Left forelimb (tissue), 1 donor: ENCODE measurements at regions not wholly inside any gene's neighbourhood (a gene's known extent, or its start where the extent isn't known, plus 50 kb on each side); places are given as distances from the start of the nearest gene placed in this dataset.

ENCODE experiments used
- DNase-seq: peaks from one replicate; pipeline ENCODE4 v3.0.0-alpha.2; 2018; ENCODE audit warnings: low spot score

DNA sequence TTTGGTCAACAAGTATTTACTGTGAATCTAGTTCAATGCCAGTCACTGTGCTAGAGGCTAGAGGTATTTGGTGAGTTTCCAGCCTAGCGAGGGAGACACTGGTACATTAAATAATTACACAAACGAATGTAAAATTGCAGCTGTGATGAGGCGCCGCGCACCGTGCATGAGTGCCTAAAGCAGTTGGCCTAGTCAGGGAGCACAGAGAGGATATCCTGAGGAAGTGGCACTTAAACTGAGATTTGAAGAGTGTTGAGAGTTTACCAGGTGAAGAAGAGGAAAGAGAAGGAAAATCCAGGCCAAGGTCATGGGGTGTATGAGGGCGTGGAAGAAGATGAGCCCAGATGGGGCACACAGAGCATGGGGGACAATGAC, 157.6 kb upstream of the NDUFV2 start:
- no peak for DNase-seq

DNA sequence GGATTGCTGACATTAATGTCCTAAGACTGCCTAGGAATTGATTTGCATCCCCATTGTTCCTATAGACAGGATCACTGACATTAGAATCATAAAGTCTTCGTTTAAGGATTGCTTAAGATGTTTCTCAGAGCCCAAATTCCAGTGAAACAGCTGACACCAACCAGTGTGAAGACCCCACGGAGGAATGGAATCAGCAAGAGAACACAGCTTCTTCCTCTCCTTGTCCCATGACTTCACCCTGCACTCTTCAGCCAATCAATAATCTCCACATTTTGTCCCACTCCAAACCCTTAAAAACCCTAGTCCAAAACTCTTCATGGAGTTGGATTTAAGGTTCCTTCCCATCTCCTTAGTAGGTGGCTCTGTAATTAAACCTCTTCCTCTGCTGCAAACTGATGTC, 157.0 kb upstream of the NDUFV2 start:
- DNase-seq, result no peak

DNA sequence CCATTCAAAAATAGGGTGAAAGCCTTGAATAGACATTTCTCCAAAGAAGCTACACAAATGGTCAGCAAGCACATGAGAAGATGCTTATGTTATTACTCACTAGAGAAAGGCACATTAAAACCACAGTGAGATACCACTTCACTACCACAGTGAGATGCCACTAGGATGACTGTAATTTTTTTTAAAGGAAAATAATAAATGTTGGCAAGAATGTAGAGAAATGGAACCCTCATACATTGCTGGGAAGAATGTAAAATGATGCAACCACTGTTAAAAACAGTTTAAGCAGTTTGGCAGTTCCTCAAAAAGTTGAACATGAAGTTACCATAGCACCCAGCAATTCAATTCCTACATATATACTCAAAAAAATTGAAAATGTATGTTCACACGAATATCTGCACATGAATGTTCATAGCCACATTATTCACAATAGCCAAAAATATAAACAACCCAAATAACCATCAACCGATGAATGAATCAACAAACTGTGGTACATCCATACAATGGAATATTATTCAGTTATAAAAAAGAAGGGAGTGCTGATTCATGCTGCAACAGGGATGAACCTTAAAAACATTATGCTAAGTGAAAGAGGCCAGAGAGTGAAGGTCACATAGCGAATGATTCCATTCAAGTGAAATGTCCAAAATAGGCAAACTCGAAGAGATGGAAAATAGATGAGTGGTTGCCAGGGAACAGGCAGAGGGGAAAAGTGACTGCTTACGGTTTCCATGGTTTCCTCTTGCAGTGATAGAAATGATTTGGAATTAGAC, 156.2 kb upstream of the NDUFV2 start:
- DNase-seq, result no peak

DNA sequence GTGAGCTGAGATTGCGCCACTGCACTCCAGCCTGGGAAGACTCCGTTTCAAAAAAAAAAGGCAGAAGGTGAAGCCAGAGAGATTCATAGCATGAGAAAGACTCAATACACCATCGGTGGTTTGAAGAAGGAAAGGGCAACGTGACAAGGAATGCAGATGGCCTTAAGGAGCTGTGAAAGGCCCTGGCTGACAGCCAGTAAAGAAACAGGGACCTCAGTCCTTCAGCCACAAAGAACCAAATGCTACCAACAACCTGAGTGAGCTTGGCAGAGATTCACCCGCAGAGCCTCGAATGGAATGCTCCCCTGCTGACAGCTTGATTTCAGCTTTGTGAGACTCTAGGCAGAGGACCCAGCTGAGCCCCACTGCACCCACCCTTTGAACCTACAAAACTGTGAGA, 154.9 kb upstream of the NDUFV2 start:
- DNase-seq, result no peak

GRCh38 chr18:8948011-8948410, 154.5 kb upstream of the NDUFV2 start:
- DNase-seq, result no peak

- no peak for DNase-seq
Observed at GRCh38 chr18:8948471-8949149, 153.9 kb upstream of the NDUFV2 start.

DNA sequence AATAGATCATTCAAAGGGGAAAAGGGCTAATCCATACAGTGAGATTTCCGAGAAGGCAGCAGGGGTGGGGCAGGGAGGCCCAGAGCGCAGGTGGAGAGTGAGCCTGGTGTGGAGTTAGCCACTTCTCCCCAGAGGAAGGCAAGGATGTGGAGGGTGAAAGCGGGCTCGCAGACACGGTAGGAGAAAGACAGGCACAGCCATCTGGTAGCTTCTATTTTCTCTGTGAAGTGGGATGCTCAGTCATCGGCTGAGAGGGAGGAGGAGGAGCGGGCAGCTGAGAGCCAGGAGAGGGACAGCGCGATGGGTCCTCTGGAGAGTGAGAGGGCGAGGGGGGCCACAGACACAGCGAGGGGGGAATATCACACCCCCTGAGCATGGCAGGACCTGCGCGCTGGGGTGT, 153.3 kb upstream of the NDUFV2 start:
- DNase-seq, result no peak

DNA sequence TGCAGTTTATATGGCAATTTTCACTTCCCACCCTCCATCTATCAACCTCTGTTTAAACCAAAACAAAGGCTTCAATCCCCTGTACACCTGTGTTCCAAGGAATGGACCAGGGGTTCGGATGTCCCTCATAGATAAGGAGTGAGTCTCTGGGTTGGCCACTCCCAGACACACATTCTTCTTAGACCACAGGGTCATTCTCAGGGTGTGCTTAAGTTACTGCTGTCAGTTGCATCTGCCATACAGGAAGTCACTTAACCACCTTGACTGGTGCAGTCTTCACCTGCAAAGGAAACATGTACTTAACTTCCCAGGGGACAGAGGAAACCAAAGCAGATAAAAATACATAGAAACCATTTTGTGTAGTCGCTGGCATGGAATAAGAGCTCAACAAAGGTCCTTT, 151.0 kb upstream of the NDUFV2 start:
- DNase-seq, result no peak

DNA sequence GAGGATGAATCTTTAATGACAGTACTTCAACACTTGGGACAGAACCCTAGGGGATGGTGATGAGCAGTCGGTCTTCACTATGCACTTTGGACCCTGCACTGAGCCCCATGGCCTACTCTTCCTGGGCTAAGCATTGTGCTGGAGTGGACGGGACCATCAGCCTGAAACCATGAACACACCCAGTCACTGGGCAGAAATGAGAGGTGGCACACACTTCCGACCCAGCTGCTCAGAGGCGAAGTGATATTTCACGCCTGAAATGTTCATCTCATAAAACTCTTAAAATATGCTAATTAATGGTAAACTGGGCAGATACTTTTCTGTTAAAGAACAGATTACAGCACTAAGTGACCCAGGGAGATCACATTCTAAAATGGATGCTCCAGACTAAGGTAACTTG, 150.3 kb upstream of the NDUFV2 start:
- no peak for DNase-seq

- no peak for DNase-seq
Observed at GRCh38 chr18:8952769-8953760, 149.4 kb upstream of the NDUFV2 start.

DNA sequence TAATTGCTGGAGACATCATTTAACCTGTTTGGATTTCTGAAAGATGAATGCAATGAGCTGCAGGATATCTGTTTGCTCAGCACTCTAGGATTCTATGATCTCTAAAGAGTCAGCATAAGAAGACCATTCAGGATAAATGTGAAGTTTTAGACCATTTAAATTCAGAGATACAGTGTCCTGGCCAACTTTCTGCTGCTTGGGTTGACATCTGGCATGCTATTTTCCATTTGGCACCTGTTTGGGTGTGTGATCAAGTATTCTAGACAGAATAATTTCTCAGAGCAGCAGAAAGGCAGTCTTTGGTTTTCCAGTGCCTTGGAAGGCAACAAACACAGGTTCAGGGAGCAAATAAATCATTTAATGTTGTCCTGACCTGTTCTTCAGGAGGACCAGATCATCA, 144.8 kb upstream of the NDUFV2 start:
- DNase-seq, result no peak

- DNase-seq, result no peak
Observed at GRCh38 chr18:8958660-8959059, 143.8 kb upstream of the NDUFV2 start.

GRCh38 chr18:8959551-8960135, 142.9 kb upstream of the NDUFV2 start:
- no peak for DNase-seq

DNA sequence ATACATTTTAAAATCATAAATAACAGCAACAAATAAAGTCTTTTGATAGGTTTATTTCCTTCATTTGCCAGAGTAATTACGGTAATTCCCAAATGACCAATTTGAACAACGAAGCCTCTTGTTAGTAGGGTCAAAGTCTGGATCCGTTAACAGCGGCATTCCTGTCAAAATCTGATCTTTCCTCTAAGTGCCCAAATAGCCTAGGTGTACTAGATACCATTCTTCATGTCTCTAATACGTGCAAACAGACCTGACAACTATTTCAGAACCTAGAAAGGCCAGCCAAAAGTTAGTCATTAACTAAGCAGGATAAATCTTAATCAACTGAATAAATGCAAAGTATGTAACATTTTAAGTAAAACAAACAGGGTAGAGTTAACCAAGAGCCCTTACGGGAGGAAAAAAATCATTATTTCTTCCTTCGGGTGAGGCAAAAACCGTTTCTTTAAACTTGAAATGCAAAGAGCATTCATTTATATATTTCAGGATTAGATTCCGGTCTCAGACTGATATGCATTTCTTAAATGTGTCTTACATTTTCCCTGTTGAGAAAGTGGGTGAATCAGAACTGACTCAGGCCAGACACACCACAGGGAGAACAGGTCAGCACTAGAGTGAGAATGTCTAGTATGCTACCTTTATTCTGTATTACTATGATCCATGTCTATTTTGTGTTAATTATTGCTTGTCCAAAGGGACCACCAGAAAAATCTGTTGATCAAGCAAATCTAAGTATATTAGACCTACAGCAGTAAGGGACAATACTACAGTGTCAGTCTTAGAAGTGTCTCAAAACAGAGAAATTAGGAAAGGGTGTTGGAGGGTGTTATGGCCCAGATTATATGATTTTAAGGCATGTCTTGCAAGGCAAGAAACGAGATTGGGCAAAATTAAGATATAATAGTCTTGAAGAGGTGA, 141.5 kb upstream of the NDUFV2 start:
- no peak for DNase-seq

DNA sequence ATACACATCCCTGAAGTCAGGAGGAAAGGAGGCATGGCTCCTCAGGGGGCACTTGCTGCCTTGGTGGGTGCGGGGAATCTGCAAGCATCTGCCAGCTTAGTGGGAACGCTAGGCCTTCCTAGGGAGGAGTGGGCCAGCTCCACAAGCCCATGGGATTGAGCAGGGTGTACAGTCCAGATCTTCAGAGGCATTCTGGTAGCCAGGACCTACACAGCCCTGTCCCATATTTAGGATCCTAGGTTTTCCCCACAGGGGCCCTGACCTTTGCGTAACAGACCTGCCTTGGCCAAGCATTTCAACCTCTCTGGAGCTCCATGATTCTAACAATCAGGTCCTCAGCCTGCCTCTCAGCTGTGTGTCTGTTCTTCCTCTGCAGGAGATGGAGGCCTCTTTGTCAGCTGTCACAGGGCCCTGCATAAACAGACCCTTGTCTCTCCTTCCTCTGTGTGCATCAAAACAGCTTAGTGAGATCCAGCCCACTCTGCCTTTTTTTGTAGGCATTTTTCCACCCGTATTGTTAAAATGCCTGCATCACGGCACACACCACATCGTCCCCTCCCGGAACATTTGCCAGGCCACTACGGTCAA, 140.2 kb upstream of the NDUFV2 start:
- no peak for DNase-seq

GRCh38 chr18:8962855-8963635, 139.5 kb upstream of the NDUFV2 start:
- DNase-seq, result no peak

GRCh38 chr18:8963876-8964275, 138.6 kb upstream of the NDUFV2 start:
- DNase-seq, result no peak

DNA sequence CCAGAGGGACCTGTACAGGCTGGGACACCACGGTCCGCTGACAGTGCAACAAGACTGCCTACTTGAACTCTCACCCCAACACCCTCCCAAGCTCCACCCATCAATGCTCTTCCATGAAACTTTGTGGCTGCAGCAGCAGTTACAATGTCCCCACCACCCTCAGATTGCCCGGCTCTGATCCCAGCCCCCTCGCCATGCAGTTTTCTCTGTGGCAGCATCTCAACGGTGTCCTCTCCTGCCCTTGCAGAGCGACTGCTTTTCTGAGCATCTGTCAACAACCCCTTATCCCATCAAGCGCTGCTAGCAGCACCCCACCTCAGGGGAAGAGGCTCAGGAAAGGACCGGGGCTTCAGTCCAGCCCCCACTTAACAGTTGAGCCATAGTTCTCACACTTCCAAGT, 137.1 kb upstream of the NDUFV2 start:
- no peak for DNase-seq

DNA sequence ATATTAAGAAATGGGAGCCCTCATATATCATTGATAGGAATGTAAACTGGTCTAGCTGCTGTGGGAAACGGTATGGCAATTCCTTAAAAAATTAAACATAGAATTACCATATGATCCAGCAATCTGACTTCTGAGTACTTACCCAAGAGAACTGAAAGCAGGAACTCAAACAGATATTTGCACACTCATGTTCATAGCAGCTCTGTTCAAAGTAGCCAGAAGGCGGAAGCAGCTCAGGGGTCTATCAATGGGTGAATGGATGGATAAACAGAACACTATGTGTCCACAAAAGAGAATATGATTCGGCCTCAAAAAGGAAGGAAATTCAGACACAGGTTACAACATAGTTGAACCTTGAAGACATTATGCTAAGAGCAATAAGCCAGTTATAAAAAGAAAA, 135.7 kb upstream of the NDUFV2 start:
- DNase-seq, result no peak

GRCh38 chr18:8967573-8967972, 134.9 kb upstream of the NDUFV2 start:
- DNase-seq, result no peak
